ENCODE measurements at regions not wholly inside any gene's neighbourhood (a gene's known extent, or its start where the extent isn't known, plus 50 kb on each side); places are given as distances from the start of the nearest gene placed in this dataset.

GRCh38 chr18:8938817-8939216 lies 163.7 kb upstream of the NDUFV2 start:
- DNase-seq (no peak), ATAC-seq (no peak)
- intact Hi-C loops (cut with DNase I), result no loop called here
- Histone ChIP-seq H3K4me1 (no peaks in the 10 kb centered on the region), H3K4me3 (no peak overlapping the region), H3K9me3 (no peaks in the 10 kb centered on the region), H3K36me3 (no peaks in the 10 kb centered on the region), H3K27me3 (no peaks in the 10 kb centered on the region), H3K27ac (no peak overlapping the region)
- no peak for TF ChIP-seq CTCF (IDR thresholded peaks at IDR 0.05)
- 54 to 61% methylated on average over 7 of the region's 7 CpGs for WGBS, 2 donors

- DNase-seq, result no peak
- no peak overlapping the region for H3K27ac ChIP-seq
- H3K4me3 ChIP-seq, result no peak overlapping the region
- H3K36me3 ChIP-seq, result no peaks in the 10 kb centered on the region
- ATAC-seq, result no peak
- intact Hi-C loops (cut with DNase I), result loop anchor here in 2 of 10 donors (5.0 to 10.0 kb wide), 2 partner anchors 147 to 405 kb away; no protein-coding TSS in a partner anchor
- peaks cover 0 to 4% (median 0%) of the 10 kb centered on the region in 7 donors for H3K27me3 ChIP-seq
- TF ChIP-seq CTCF (IDR thresholded peaks at IDR 0.05), result no peak
- H3K9me3 ChIP-seq, result peaks cover 0 to 9% (median 0%) of the 10 kb centered on the region in 11 donors
- H3K4me1 ChIP-seq, result no peaks in the 10 kb centered on the region
- 68 to 74% methylated on average over 6 of the region's 6 CpGs for WGBS, 2 donors
These were observed 160.2 kb upstream of the NDUFV2 start for GRCh38 chr18:8942021-8942908.

GRCh38 chr18:8942909-8943545 lies 159.5 kb upstream of the NDUFV2 start:
- intact Hi-C loops (cut with DNase I), result loop anchor here in 2 of 10 donors (5.0 to 10.0 kb wide), 2 partner anchors 148 to 406 kb away; no protein-coding TSS in a partner anchor
- DNase-seq (no peak), ATAC-seq (no peak)
- TF ChIP-seq CTCF (IDR thresholded peaks at IDR 0.05), result no peak
- no peaks in the 10 kb centered on the region for H3K36me3 ChIP-seq
- H3K4me3 ChIP-seq, result no peak overlapping the region
- H3K27me3 ChIP-seq, result peaks cover 0 to 4% (median 0%) of the 10 kb centered on the region in 7 donors
- peaks cover 0 to under 1% (median 0%) of the 10 kb centered on the region in 9 donors for H3K4me1 ChIP-seq
- H3K27ac ChIP-seq, result no peak overlapping the region
- WGBS, 2 donors, result 88 to 89% methylated on average over 15 of the region's 15 CpGs
- peaks cover 0 to 13% (median 0%) of the 10 kb centered on the region in 11 donors for H3K9me3 ChIP-seq

Measured in heart right ventricle (tissue), 16 donors.